Motor neuron (in vitro differentiated cells): ENCODE measurements at regions not wholly inside any gene's neighbourhood (a gene's known extent, or its start where the extent isn't known, plus 50 kb on each side); places are given as distances from the start of the nearest gene placed in this dataset.

Source experiments
- ATAC-seq, 8 experiments: fragments of 200-7000 bp; cut with Tn5 transposase; replicated peaks in 6 of 8; 2 replicates each; pipeline ENCODE4 v1.8.0; 2021; ENCODE audit warnings: mild to moderate bottlenecking in 8 of 8, moderate library complexity in 8 of 8
- H3K27ac ChIP-seq, 2 donors: fragments of 250-450 bp; sonication (Bioruptor Pico); 2 replicates each; pipeline ENCODE4 v1.9.0; 2021; ENCODE audit warnings: antibody characterized with exemption in 2 of 2, mild to moderate bottlenecking in 2 of 2, moderate library complexity in 1 of 2
- H3K4me1 ChIP-seq, 2 donors: fragments of 250-450 bp; sonication (Bioruptor Pico); replicated peaks in 1 of 2; 2 replicates each; pipeline ENCODE4 v1.6.1; 2021; ENCODE audit warnings: antibody characterized with exemption in 2 of 2, mild to moderate bottlenecking in 2 of 2, moderate library complexity in 1 of 2
- H3K4me3 ChIP-seq, 5 donors: fragments of 250-450 bp; sonication (Bioruptor Pico); 2 replicates each; pipeline ENCODE4 v1.9.0; 2021; ENCODE audit warnings: antibody characterized with exemption in 5 of 5, mild to moderate bottlenecking in 5 of 5, moderate library complexity in 4 of 5
- WGBS, 10 experiments: fragments of 450-650 bp; shearing (Covaris generic); methylation state at CpG; one replicate each; pipeline ENCODE4 v1.0.0; 2022; 5-methylcytosine and 5-hydroxymethylcytosine counted together
- in situ Hi-C, 9 experiments: fragments of 400-800 bp; cut with MboI; loops; one replicate each; pipeline ENCODE4 v1.15.0; 2021; ENCODE audit warnings: low sequenced_read_pairs in 9 of 9, low pct_unique_long_range_greater_than_20kb in 2 of 9; ENCODE audit not compliant: unreplicated experiment in 9 of 9

GRCh38 chr6:84434550-84434949 lies 207.1 kb upstream of the CEP162 start:
- H3K27ac ChIP-seq, result no peak overlapping the region

GRCh38 chr6:84432619-84433018 lies 205.2 kb upstream of the CEP162 start:
- ATAC-seq, result peak in 2 of 8 experiments; percentile 23 to 67
- Histone ChIP-seq H3K27ac (no peak overlapping the region), H3K4me1 (no peaks in the 10 kb centered on the region), H3K4me3 (no peak overlapping the region)
- in situ Hi-C loops, result no loop called here

More at GRCh38 chr6:84434550-84434949, 207.1 kb upstream of the CEP162 start:
- in situ Hi-C loops, result no loop called here
- Histone ChIP-seq H3K4me3 (no peak overlapping the region), H3K4me1 (no peaks in the 10 kb centered on the region)
- 63 to 100% (median 92%) methylated on average over 3 to 4 of the region's 4 CpGs; no CpG with 5 or more reads in 1 of the 10 experiments for WGBS, 10 experiments
- no peak for ATAC-seq

- in situ Hi-C loops, result loop anchor here in 1 of 9 experiments (10.0 kb wide), 1 partner anchor 136 kb away; no protein-coding TSS in a partner anchor
- Histone ChIP-seq H3K4me1 (no peaks in the 10 kb centered on the region), H3K27ac (no peak overlapping the region), H3K4me3 (no peak overlapping the region)
- WGBS, 10 experiments, result 4 to 25% (median 11%) methylated on average over 3 to 6 of the region's 6 CpGs
- peak in 4 of 8 experiments; percentile 30 to 80 (median 74) for ATAC-seq
Observed at GRCh38 chr6:84428300-84428907, 201.0 kb upstream of the CEP162 start.

GRCh38 chr6:84425971-84426705 lies 198.7 kb upstream of the CEP162 start:
- H3K4me3 ChIP-seq, result no peak overlapping the region
- no peak overlapping the region for H3K27ac ChIP-seq
- no peak for ATAC-seq
- H3K4me1 ChIP-seq, result no peaks in the 10 kb centered on the region
- 40 to 100% (median 86%) methylated on average over 1 to 4 of the region's 5 CpGs; no CpG with 5 or more reads in 1 of the 10 experiments for WGBS, 10 experiments
- in situ Hi-C loops, result loop anchor here in 1 of 9 experiments (10.0 kb wide), 1 partner anchor 139 kb away; no protein-coding TSS in a partner anchor

- 22 to 75% (median 45%) methylated on average over 1 to 4 of the region's 4 CpGs for WGBS, 10 experiments
- no peak for ATAC-seq
- Histone ChIP-seq H3K27ac (no peak overlapping the region), H3K4me1 (no peaks in the 10 kb centered on the region), H3K4me3 (no peak overlapping the region)
- in situ Hi-C loops, result loop anchor here in 1 of 9 experiments (10.0 kb wide), 1 partner anchor 140 kb away; no protein-coding TSS in a partner anchor
Observed at GRCh38 chr6:84424956-84425355, 197.5 kb upstream of the CEP162 start.

- no peak overlapping the region for H3K4me3 ChIP-seq
- ATAC-seq, result peak in 6 of 8 experiments; percentile 38 to 94 (median 80)
- H3K27ac ChIP-seq, result no peak overlapping the region
- no peaks in the 10 kb centered on the region for H3K4me1 ChIP-seq
- WGBS, 10 experiments, result 10 to 93% (median 16%) methylated on average over 2 to 13 of the region's 13 CpGs; no CpG with 5 or more reads in 2 of the 10 experiments
- in situ Hi-C loops, result loop anchor here in 1 of 9 experiments (10.0 kb wide), 1 partner anchor 142 kb away; no protein-coding TSS in a partner anchor
Observed at GRCh38 chr6:84422380-84422968, 195.0 kb upstream of the CEP162 start.

GRCh38 chr6:84421031-84421430 lies 193.6 kb upstream of the CEP162 start:
- in situ Hi-C loops, result loop anchor here in 1 of 9 experiments (10.0 kb wide), 1 partner anchor 144 kb away; no protein-coding TSS in a partner anchor
- WGBS, 10 experiments, result 44 to 100% (median 76%) methylated on average over 1 to 5 of the region's 5 CpGs

GRCh38 chr6:84417260-84417659 lies 189.8 kb upstream of the CEP162 start:
- in situ Hi-C loops, result no loop called here
- Histone ChIP-seq H3K27ac (no peak overlapping the region), H3K4me1 (no peaks in the 10 kb centered on the region), H3K4me3 (no peak overlapping the region)
- 25 to 94% (median 80%) methylated on average over 2 to 3 of the region's 3 CpGs for whole genome bisulfite sequencing, 10 experiments
- no peak for ATAC-seq

More at GRCh38 chr6:84421031-84421430, 193.6 kb upstream of the CEP162 start:
- Histone ChIP-seq H3K4me1 (no peaks in the 10 kb centered on the region), H3K27ac (no peak overlapping the region), H3K4me3 (no peak overlapping the region)
- ATAC-seq, result no peak

- no peak overlapping the region for H3K4me3 ChIP-seq
- H3K4me1 ChIP-seq, result no peaks in the 10 kb centered on the region
- no peak for ATAC-seq
- H3K27ac ChIP-seq, result no peak overlapping the region
- in situ Hi-C loops, result no loop called here
- 17 to 100% (median 83%) methylated on average over 2 of the region's 2 CpGs; no CpG with 5 or more reads in 1 of the 10 experiments for WGBS, 10 experiments
Observed at GRCh38 chr6:84416043-84416657, 188.7 kb upstream of the CEP162 start.

GRCh38 chr6:84415517-84415916 lies 188.1 kb upstream of the CEP162 start:
- Histone ChIP-seq H3K27ac (no peak overlapping the region), H3K4me1 (no peaks in the 10 kb centered on the region), H3K4me3 (no peak overlapping the region)
- WGBS, 10 experiments, result 62 to 93% (median 78%) methylated on average over 2 to 6 of the region's 6 CpGs; no CpG with 5 or more reads in 2 of the 10 experiments
- ATAC-seq, result no peak
- in situ Hi-C loops, result no loop called here

GRCh38 chr6:84415068-84415467 lies 187.6 kb upstream of the CEP162 start:
- ATAC-seq, result no peak
- WGBS, 10 experiments, result 0 to 87% (median 70%) methylated on average over 1 to 2 of the region's 2 CpGs; no CpG with 5 or more reads in 2 of the 10 experiments
- no peak overlapping the region for H3K27ac ChIP-seq
- in situ Hi-C loops, result no loop called here
- H3K4me1 ChIP-seq, result no peaks in the 10 kb centered on the region
- no peak overlapping the region for H3K4me3 ChIP-seq

- no peak for ATAC-seq
- H3K4me1 ChIP-seq, result no peaks in the 10 kb centered on the region
- no peak overlapping the region for H3K4me3 ChIP-seq
- in situ Hi-C loops, result no loop called here
- 44 to 100% (median 88%) methylated on average over 1 to 6 of the region's 6 CpGs; no CpG with 5 or more reads in 1 of the 10 experiments for WGBS, 10 experiments
- H3K27ac ChIP-seq, result no peak overlapping the region
Observed at GRCh38 chr6:84414531-84414930, 187.1 kb upstream of the CEP162 start.
